A549 (cell line): ENCODE measurements at regions not wholly inside any gene's neighbourhood (a gene's known extent, or its start where the extent isn't known, plus 50 kb on each side); places are given as distances from the start of the nearest gene placed in this dataset.

Experiments used
- ATAC-seq, 2 experiments: fragments of 200-7000 bp in 1 of 2; fragments of >200 bp in 1 of 2; cut with Nextera tagmentation in 1 of 2; cut with Tn5 transposase in 1 of 2; 3 replicates each; pipeline versions ENCODE4 v1.8.0 to v1.9.1; 2018 to 2020; ENCODE audit warnings: mild to moderate bottlenecking in 1 of 2, moderate library complexity in 1 of 2
- CTCF ChIA-PET: fragments of 300-600 bp; sonication (Branson Sonifier 250); formaldehyde crosslinking; extraction: SDS; loops from one replicate; lab custom pipeline; 2021; ENCODE audit warnings: antibody characterized with exemption, inconsistent platforms; lab: Yijun Ruan, JAX
- POLR2A ChIA-PET: fragments of 350-600 bp; formaldehyde crosslinking; extraction: SDS; loops from one replicate; lab custom pipeline; 2021; ENCODE audit warnings: antibody characterized with exemption, inconsistent platforms; lab: Yijun Ruan, JAX
- DNase-seq, 2 experiments: peaks; one replicate each; pipeline versions ENCODE4 v3.0.0 to v3.0.0-alpha.2; 2011 to 2016; ENCODE audit warnings: low read depth in 1 of 2, low spot score in 1 of 2
- FAIRE-seq: peaks from 2 replicates; lab custom pipeline; 2011; peaks lifted over from hg19 to GRCh38; lab: Jason Lieb, UNC
- H3K27ac ChIP-seq, 2 experiments: fragments of >200 bp; sonication (Bioruptor Twin); formaldehyde crosslinking; 3 replicates each; pipeline ENCODE4 v1.5.1; 2016 to 2017
- H3K4me1 ChIP-seq: fragments of >200 bp; sonication (Bioruptor Twin); formaldehyde crosslinking; 3 replicates; pipeline ENCODE4 v1.6.1; 2016
- H3K4me2 ChIP-seq: fragments of >200 bp; sonication (Bioruptor Twin); formaldehyde crosslinking; 3 replicates; pipeline ENCODE4 v1.6.1; 2016
- H3K4me3 ChIP-seq: fragments of >200 bp; sonication (Bioruptor Twin); formaldehyde crosslinking; 3 replicates; pipeline ENCODE4 v1.5.1; 2016
- H3K9me3 ChIP-seq: fragments of >200 bp; sonication (Bioruptor Twin); formaldehyde crosslinking; 3 replicates; pipeline ENCODE4 v1.6.1; 2016
- ATOH8 ChIP-seq: fragments of 250-450 bp; sonication (Bioruptor Pico); IDR thresholded peaks from 2 replicates; pipeline ENCODE4 v1.5.0; 2020; ENCODE audit warnings: low read depth, mild to moderate bottlenecking, moderate library complexity
- CBX8 ChIP-seq: fragments of 200-600 bp; sonication (generic); IDR thresholded peaks from 2 replicates; pipeline ENCODE4 v1.6.1; 2016
- EHF ChIP-seq: fragments of 250-450 bp; sonication (Bioruptor Pico); IDR thresholded peaks from 2 replicates; pipeline ENCODE4 v1.5.0; 2020; ENCODE audit warnings: mild to moderate bottlenecking
- ELK1 ChIP-seq: fragments of 150-350 bp; IDR thresholded peaks from 2 replicates; pipeline ENCODE4 v1.6.1; 2014; ENCODE audit warnings: low read depth, mild to moderate bottlenecking, low read length
- ESRRA ChIP-seq: fragments of 150-350 bp; IDR thresholded peaks from 2 replicates; pipeline ENCODE4 v1.6.1; 2014; ENCODE audit warnings: mild to moderate bottlenecking, low read length, borderline replicate concordance
- FOSL2 ChIP-seq, 2 experiments: fragments of 450-650 bp in 1 of 2; fragments of >200 bp in 1 of 2; sonication (Bioruptor Twin) in 1 of 2; formaldehyde crosslinking; IDR thresholded peaks; 2 replicates each; pipeline versions ENCODE4 v1.5.0 to v1.6.1; 2016 to 2020; ENCODE audit warnings: mild to moderate bottlenecking in 1 of 2, moderate library complexity in 1 of 2
- GATA3 ChIP-seq: IDR thresholded peaks from 2 replicates; pipeline ENCODE4 v1.6.1; 2012; ENCODE audit warnings: borderline replicate concordance
- HES2 ChIP-seq: fragments of >200 bp; sonication (Bioruptor Twin); formaldehyde crosslinking; IDR thresholded peaks from 2 replicates; pipeline ENCODE4 v1.6.1; 2016
- HEYL ChIP-seq: fragments of 250-450 bp; sonication (Bioruptor Pico); IDR thresholded peaks from 2 replicates; pipeline ENCODE4 v1.8.0; 2021; ENCODE audit warnings: mild to moderate bottlenecking, moderate library complexity
- JUN ChIP-seq, 2 experiments: fragments of >200 bp; sonication (Bioruptor Twin); formaldehyde crosslinking; IDR thresholded peaks; 2 replicates in 1 of 2; 3 replicates in 1 of 2; pipeline ENCODE4 v1.6.1; 2016 to 2017
- MAFK ChIP-seq: fragments of 450-650 bp; IDR thresholded peaks from 2 replicates; pipeline ENCODE4 v1.6.1; 2014; ENCODE audit not compliant: partially characterized antibody
- MYC ChIP-seq: IDR thresholded peaks from 2 replicates; pipeline ENCODE4 v1.6.1; 2012; ENCODE audit warnings: mild to moderate bottlenecking, inconsistent platforms, low read length, improper control_type of control experiment, borderline replicate concordance
- NFE2L2 ChIP-seq: fragments of 150-350 bp; conservative IDR thresholded peaks from 2 replicates; pipeline ENCODE4 v1.6.1; 2014; ENCODE audit warnings: low read length
- NPAS2 ChIP-seq: fragments of 250-450 bp; sonication (Bioruptor Pico); IDR thresholded peaks from 2 replicates; pipeline ENCODE4 v1.8.0; 2022; ENCODE audit warnings: mild to moderate bottlenecking, moderate library complexity, borderline replicate concordance
- PHF8 ChIP-seq: fragments of 200-600 bp; sonication (generic); IDR thresholded peaks from 2 replicates; pipeline ENCODE4 v1.6.1; 2016; ENCODE audit warnings: low read depth, mild to moderate bottlenecking, antibody characterized with exemption, moderate library complexity, borderline replicate concordance
- POLR2A ChIP-seq: IDR thresholded peaks from 2 replicates; pipeline ENCODE4 v1.6.1; 2012; ENCODE audit warnings: mild to moderate bottlenecking, low read length
- POLR2AphosphoS2 ChIP-seq: conservative IDR thresholded peaks from 2 replicates; pipeline ENCODE4 v1.6.1; 2012; ENCODE audit warnings: low read length, improper control_type of control experiment, inconsistent platforms
- RARB ChIP-seq: fragments of 250-450 bp; sonication (Bioruptor Pico); IDR thresholded peaks from 2 replicates; pipeline ENCODE4 v1.8.0; 2021; ENCODE audit warnings: mild to moderate bottlenecking, moderate library complexity
- RCOR1 ChIP-seq: fragments of 150-350 bp; IDR thresholded peaks from 2 replicates; pipeline ENCODE4 v1.6.1; 2014; ENCODE audit warnings: antibody characterized with exemption, low read length, low read depth
- SREBF2 ChIP-seq: fragments of 450-650 bp; IDR thresholded peaks from 2 replicates; pipeline ENCODE4 v1.6.1; 2014; ENCODE audit warnings: mild to moderate bottlenecking, moderate library complexity
- TFCP2L1 ChIP-seq: fragments of 250-450 bp; sonication (Bioruptor Pico); IDR thresholded peaks from 2 replicates; pipeline ENCODE4 v1.5.0; 2021; ENCODE audit warnings: mild to moderate bottlenecking
- ZSCAN20 ChIP-seq: fragments of 250-450 bp; sonication (Bioruptor Pico); IDR thresholded peaks from 2 replicates; pipeline ENCODE4 v1.8.0; 2022; ENCODE audit warnings: mild to moderate bottlenecking, moderate library complexity
- WGBS: methylation state at CpG from one replicate; pipeline ENCODE4 v1.1.6; 2017; ENCODE audit errors: missing lambda C conversion rate; 5-methylcytosine and 5-hydroxymethylcytosine counted together
- TF ChIP-seq, protein P1 (sequence below): fragments of 200-600 bp; sonication (generic); IDR thresholded peaks from 2 replicates; pipeline ENCODE4 v1.6.1; 2016; ENCODE audit warnings: antibody characterized with exemption, mild to moderate bottlenecking, moderate library complexity
- TF ChIP-seq, protein P2 (sequence below): IDR thresholded peaks from 2 replicates; pipeline ENCODE4 v1.6.1; 2012

GRCh38 chr1:88191917-88192316 is 492.2 kb upstream of the PKN2 start:
- WGBS: 77% methylated on average over 2 of the region's 2 CpGs
- H3K4me2 ChIP-seq: no peak overlapping the region
- CTCF ChIA-PET: no interaction called here

DNA sequence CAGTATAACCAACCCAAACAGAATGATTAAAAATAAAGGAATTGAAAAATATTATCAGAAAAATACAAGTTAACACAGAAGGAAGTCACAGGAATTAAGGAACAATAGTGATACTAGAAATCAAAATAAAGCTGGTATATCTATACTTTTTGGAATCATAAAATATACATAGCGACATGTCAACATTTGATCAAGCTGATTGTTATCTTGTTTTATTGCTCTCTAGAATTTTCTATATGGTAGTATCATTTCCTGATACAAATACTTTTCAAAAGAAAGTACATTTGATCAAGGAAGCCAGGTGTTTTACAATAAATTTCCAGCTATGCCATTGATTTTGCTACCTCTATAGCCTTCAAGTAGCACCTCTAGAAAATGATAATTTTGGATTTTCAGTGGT is 489.5 kb upstream of the PKN2 start:
- no peak for FAIRE-seq
- POLR2A ChIA-PET: no interaction called here
- TF ChIP-seq TFCP2L1: no peak
- no peak for TF ChIP-seq NPAS2 (CRISPR knock-in tag)
- no peak for TF ChIP-seq CBX8
- TF ChIP-seq, protein P1, sequence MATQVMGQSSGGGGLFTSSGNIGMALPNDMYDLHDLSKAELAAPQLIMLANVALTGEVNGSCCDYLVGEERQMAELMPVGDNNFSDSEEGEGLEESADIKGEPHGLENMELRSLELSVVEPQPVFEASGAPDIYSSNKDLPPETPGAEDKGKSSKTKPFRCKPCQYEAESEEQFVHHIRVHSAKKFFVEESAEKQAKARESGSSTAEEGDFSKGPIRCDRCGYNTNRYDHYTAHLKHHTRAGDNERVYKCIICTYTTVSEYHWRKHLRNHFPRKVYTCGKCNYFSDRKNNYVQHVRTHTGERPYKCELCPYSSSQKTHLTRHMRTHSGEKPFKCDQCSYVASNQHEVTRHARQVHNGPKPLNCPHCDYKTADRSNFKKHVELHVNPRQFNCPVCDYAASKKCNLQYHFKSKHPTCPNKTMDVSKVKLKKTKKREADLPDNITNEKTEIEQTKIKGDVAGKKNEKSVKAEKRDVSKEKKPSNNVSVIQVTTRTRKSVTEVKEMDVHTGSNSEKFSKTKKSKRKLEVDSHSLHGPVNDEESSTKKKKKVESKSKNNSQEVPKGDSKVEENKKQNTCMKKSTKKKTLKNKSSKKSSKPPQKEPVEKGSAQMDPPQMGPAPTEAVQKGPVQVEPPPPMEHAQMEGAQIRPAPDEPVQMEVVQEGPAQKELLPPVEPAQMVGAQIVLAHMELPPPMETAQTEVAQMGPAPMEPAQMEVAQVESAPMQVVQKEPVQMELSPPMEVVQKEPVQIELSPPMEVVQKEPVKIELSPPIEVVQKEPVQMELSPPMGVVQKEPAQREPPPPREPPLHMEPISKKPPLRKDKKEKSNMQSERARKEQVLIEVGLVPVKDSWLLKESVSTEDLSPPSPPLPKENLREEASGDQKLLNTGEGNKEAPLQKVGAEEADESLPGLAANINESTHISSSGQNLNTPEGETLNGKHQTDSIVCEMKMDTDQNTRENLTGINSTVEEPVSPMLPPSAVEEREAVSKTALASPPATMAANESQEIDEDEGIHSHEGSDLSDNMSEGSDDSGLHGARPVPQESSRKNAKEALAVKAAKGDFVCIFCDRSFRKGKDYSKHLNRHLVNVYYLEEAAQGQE: no peak
- TF ChIP-seq POLR2A: no peak
- no peak for TF ChIP-seq RCOR1
- TF ChIP-seq JUN (IDR thresholded peaks at IDR 0.05): no peak
- TF ChIP-seq POLR2AphosphoS2: no peak
- TF ChIP-seq PHF8: no peak
- TF ChIP-seq, protein P2, sequence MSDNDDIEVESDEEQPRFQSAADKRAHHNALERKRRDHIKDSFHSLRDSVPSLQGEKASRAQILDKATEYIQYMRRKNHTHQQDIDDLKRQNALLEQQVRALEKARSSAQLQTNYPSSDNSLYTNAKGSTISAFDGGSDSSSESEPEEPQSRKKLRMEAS: no peak
- TF ChIP-seq, all 56 proteins: peak for 0
- WGBS: 96% methylated on average over 1 of the region's 1 CpG
- Histone ChIP-seq H3K4me2 (no peak overlapping the region), H3K27ac (no peak overlapping the region), H3K4me1 (no peaks in the 10 kb centered on the region), H3K4me3 (no peak overlapping the region), H3K9me3 (no peaks in the 10 kb centered on the region)
- ATAC-seq: no peak
- DNase-seq: no peak
- CTCF ChIA-PET: no interaction called here

More at GRCh38 chr1:88191917-88192316, 492.2 kb upstream of the PKN2 start:
- DNase-seq (no peak), FAIRE-seq (no peak), ATAC-seq (no peak)
- H3K9me3 ChIP-seq: no peaks in the 10 kb centered on the region
- POLR2A ChIA-PET: no interaction called here
- H3K4me3 ChIP-seq: no peak overlapping the region
- no peak for TF ChIP-seq MYC
- no peak for TF ChIP-seq ZSCAN20
- no peak for TF ChIP-seq NPAS2 (CRISPR knock-in tag)
- no peak for TF ChIP-seq NFE2L2
- TF ChIP-seq HES2: no peak
- TF ChIP-seq GATA3: no peak
- TF ChIP-seq MAFK: no peak
- no peak for TF ChIP-seq ESRRA
- no peak for TF ChIP-seq FOSL2 (IDR thresholded peaks at IDR 0.05)
- TF ChIP-seq FOSL2 (CRISPR knock-in tag; IDR thresholded peaks at IDR 0.05): no peak
- TF ChIP-seq, all 56 proteins: peak for 0
- Histone ChIP-seq H3K4me1 (no peaks in the 10 kb centered on the region), H3K27ac (no peak overlapping the region)

GRCh38 chr1:88200545-88200944 is 483.5 kb upstream of the PKN2 start:
- FAIRE-seq (no peak), ATAC-seq (no peak), DNase-seq (no peak)
- POLR2A ChIA-PET: no interaction called here
- H3K9me3 ChIP-seq: no peaks in the 10 kb centered on the region
- TF ChIP-seq ELK1 (no peak), ZSCAN20 (no peak), HEYL (no peak), SREBF2 (no peak), ATOH8 (CRISPR knock-in tag) (no peak), POLR2AphosphoS2 (no peak), EHF (CRISPR knock-in tag) (no peak), RARB (CRISPR knock-in tag) (no peak)
- 61% methylated on average over 3 of the region's 3 CpGs for WGBS
- H3K4me2 ChIP-seq: no peak overlapping the region
- H3K27ac ChIP-seq: no peak overlapping the region
- CTCF ChIA-PET: interaction anchor here (0.6 to 2.3 kb wide), 2 partner anchors 20 to 254 kb away, joined by 3 to 6 read pairs; no protein-coding TSS in a partner anchor
- no peaks in the 10 kb centered on the region for H3K4me1 ChIP-seq
- H3K4me3 ChIP-seq: no peak overlapping the region
